ENCODE measurements at regions not wholly inside any gene's neighbourhood (a gene's known extent, or its start where the extent isn't known, plus 50 kb on each side); places are given as distances from the start of the nearest gene placed in this dataset.

DNA sequence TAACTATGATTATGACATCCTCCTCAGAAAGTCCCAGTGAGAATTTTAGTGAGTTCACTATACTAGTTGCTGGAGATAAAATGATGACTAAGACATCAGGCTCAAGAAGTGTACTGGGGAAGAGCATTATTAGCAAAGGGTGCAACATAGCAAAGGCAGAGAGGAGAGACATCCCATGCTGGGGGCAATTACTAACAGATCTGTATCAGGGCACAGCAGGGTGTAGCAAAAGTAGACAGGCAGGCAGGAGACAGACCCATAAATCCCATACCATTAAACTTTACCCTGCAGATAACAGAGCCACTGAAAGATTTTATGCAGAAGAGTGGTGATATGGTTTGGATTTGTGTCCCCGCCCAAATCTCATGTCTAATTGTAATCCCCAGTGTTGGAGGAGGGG lies 161.7 kb downstream of the SP3 start:
- Histone ChIP-seq H3K36me3 (ENCODE audit: insufficient read depth, low read length, poor library complexity, severe bottlenecking) (no peaks in the 10 kb centered on the region), H3K4me3 (ENCODE audit: low read depth, low read length, poor library complexity, severe bottlenecking) (no peak overlapping the region), H3K27me3 (replicated peaks; ENCODE audit: insufficient read depth, low read depth, low read length, poor library complexity) (no peaks in the 10 kb centered on the region), H3K27ac (ENCODE audit: low read depth, low read length, poor library complexity, severe bottlenecking) (no peak overlapping the region), H3K4me1 (ENCODE audit: insufficient read depth, low read length, poor library complexity, severe bottlenecking) (no peaks in the 10 kb centered on the region), H3K9me3 (ENCODE audit: low read depth, low read length, poor library complexity, severe bottlenecking) (no peaks in the 10 kb centered on the region)
- CTCF ChIA-PET, result no interaction called here
- intact Hi-C loops (cut with micrococcal nuclease; ENCODE audit: unreplicated experiment), result no loop called here
- POLR2A ChIA-PET (ENCODE audit: low non-redundant PET), result no interaction called here
- DNase-seq (ENCODE audit: low spot score), result peak; percentile 71
- TF ChIP-seq, protein P1, sequence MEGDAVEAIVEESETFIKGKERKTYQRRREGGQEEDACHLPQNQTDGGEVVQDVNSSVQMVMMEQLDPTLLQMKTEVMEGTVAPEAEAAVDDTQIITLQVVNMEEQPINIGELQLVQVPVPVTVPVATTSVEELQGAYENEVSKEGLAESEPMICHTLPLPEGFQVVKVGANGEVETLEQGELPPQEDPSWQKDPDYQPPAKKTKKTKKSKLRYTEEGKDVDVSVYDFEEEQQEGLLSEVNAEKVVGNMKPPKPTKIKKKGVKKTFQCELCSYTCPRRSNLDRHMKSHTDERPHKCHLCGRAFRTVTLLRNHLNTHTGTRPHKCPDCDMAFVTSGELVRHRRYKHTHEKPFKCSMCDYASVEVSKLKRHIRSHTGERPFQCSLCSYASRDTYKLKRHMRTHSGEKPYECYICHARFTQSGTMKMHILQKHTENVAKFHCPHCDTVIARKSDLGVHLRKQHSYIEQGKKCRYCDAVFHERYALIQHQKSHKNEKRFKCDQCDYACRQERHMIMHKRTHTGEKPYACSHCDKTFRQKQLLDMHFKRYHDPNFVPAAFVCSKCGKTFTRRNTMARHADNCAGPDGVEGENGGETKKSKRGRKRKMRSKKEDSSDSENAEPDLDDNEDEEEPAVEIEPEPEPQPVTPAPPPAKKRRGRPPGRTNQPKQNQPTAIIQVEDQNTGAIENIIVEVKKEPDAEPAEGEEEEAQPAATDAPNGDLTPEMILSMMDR (conservative IDR thresholded peaks at IDR 0.05; ENCODE audit: low read depth, low read length), result no peak
- no peak for TF ChIP-seq EZH2 (IDR thresholded peaks at IDR 0.05; ENCODE audit: borderline replicate concordance, low read depth, low read length, poor library complexity, severe bottlenecking)
- BruUV-seq (replicated peaks), result no TSS peak

DNA sequence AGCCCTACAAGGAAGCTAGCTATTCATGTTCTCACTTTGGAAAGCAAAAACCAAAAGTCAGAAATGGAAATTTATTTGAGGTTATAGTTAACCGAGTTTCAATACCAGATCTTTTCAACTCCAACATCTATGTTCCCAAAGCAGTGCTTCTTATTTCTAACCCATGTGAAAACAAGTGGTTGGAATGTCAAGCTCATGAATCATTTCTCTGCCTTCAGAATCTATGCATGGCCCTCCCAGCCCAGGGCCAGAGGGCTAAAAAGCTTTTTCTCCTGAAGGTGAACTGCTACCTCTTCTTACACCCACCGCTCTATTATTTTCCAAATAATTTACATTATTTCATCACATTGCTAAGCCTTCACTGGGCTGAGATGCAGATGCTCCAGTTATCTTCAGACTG lies 158.4 kb downstream of the SP3 start:
- no peaks in the 10 kb centered on the region for H3K9me3 ChIP-seq (ENCODE audit: low read depth, low read length, poor library complexity, severe bottlenecking)
- TF ChIP-seq, protein P1 (conservative IDR thresholded peaks at IDR 0.05; ENCODE audit: low read depth, low read length), result no peak
- no peak for TF ChIP-seq EZH2 (IDR thresholded peaks at IDR 0.05; ENCODE audit: borderline replicate concordance, low read depth, low read length, poor library complexity, severe bottlenecking)
- POLR2A ChIA-PET (ENCODE audit: low non-redundant PET), result no interaction called here

DNA sequence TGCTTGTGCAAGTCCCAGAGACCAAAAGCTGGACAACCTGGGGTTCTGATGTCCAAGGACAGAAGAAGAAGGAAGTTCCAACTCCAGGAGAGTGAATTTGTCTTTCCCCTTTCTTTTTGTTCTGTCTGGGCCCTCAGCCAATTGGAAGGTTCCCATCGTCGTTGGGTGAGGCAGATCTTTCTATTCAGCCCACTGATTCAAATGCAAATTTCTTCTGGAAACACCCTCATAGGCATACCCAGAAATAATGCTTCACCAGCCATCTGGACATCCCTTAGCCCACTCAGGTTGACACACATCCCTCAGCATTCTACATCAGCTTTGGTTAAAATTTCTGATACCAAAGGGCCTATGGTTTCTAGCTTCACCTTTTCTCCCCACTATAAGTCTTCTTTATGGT lies 156.5 kb downstream of the SP3 start:
- no peaks in the 10 kb centered on the region for H3K36me3 ChIP-seq (ENCODE audit: insufficient read depth, low read length, poor library complexity, severe bottlenecking)
- ChIA-PET CTCF (interaction anchor here (0.6 kb wide), 1 partner anchor 615 kb away, joined by 11 read pairs; no protein-coding TSS in a partner anchor), POLR2A (ENCODE audit: low non-redundant PET) (no interaction called here)
- no peak for TF ChIP-seq EZH2 (IDR thresholded peaks at IDR 0.05; ENCODE audit: borderline replicate concordance, low read depth, low read length, poor library complexity, severe bottlenecking)
- TF ChIP-seq, protein P1 (conservative IDR thresholded peaks at IDR 0.05; ENCODE audit: low read depth, low read length), result no peak
- BruUV-seq (replicated peaks), result no TSS peak
- no peaks in the 10 kb centered on the region for H3K4me1 ChIP-seq (ENCODE audit: insufficient read depth, low read length, poor library complexity, severe bottlenecking)
- no peak overlapping the region for H3K4me3 ChIP-seq (ENCODE audit: low read depth, low read length, poor library complexity, severe bottlenecking)
- H3K27ac ChIP-seq (ENCODE audit: low read depth, low read length, poor library complexity, severe bottlenecking), result no peak overlapping the region
- peaks cover 5% of the 10 kb centered on the region for H3K27me3 ChIP-seq (replicated peaks; ENCODE audit: insufficient read depth, low read depth, low read length, poor library complexity)
- H3K9me3 ChIP-seq (ENCODE audit: low read depth, low read length, poor library complexity, severe bottlenecking), result no peaks in the 10 kb centered on the region
- DNase-seq (ENCODE audit: low spot score), result peak; percentile 23
- intact Hi-C loops (cut with micrococcal nuclease; ENCODE audit: unreplicated experiment), result no loop called here

More for the DNA sequence above, 158.4 kb downstream of the SP3 start:
- no peak for DNase-seq (ENCODE audit: low spot score)
- no peaks in the 10 kb centered on the region for H3K27me3 ChIP-seq (replicated peaks; ENCODE audit: insufficient read depth, low read depth, low read length, poor library complexity)
- H3K4me3 ChIP-seq (ENCODE audit: low read depth, low read length, poor library complexity, severe bottlenecking), result no peak overlapping the region
- no TSS peak for BruUV-seq (replicated peaks)
- H3K27ac ChIP-seq (ENCODE audit: low read depth, low read length, poor library complexity, severe bottlenecking), result no peak overlapping the region
- CTCF ChIA-PET, result no interaction called here
- H3K4me1 ChIP-seq (ENCODE audit: insufficient read depth, low read length, poor library complexity, severe bottlenecking), result no peaks in the 10 kb centered on the region
- no peaks in the 10 kb centered on the region for H3K36me3 ChIP-seq (ENCODE audit: insufficient read depth, low read length, poor library complexity, severe bottlenecking)
- intact Hi-C loops (cut with micrococcal nuclease; ENCODE audit: unreplicated experiment), result no loop called here

Data from A673 (cell line).